T-helper 1 cell treated with Interleukin-12 subunit alpha and Interleukin-12 subunit beta and Interleukin-4 antibody, amounts not matched to agents 30 ng/mL and 1 ng/mL, for 36 hours (primary cell): ENCODE measurements at regions not wholly inside any gene's neighbourhood (a gene's known extent, or its start where the extent isn't known, plus 50 kb on each side); places are given as distances from the start of the nearest gene placed in this dataset.
"Not testable (repeated sequence)": the region's sequence is repeated elsewhere in the genome, so short reads cannot be mapped to it uniquely, and the experiment has no call there.

Experiments used
- intact Hi-C: fragments of 100-400 bp; cut with micrococcal nuclease; formaldehyde crosslinking; loops from one replicate; pipeline ENCODE4 v1.15.1; 2024

DNA sequence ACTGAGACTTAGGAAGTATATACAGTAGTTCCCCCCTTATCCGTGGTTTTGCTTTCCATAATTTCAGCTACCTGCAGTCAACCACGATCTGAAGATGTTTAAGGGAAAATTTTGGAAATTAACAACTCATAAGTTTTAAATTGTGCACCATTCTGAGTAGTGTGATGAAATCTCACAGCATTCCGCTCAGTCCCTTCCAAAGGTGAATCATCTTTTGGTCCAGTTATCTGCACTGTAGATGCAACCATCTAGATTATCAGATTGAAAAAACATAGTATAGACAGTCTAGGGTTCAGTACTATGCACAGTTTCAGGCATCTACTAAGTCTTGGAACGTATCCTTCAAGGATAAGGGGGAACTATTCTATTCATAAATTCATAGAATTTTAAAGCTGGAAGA, 109.0 kb downstream of the ANXA3 start:
- intact Hi-C loops: no loop called here

DNA sequence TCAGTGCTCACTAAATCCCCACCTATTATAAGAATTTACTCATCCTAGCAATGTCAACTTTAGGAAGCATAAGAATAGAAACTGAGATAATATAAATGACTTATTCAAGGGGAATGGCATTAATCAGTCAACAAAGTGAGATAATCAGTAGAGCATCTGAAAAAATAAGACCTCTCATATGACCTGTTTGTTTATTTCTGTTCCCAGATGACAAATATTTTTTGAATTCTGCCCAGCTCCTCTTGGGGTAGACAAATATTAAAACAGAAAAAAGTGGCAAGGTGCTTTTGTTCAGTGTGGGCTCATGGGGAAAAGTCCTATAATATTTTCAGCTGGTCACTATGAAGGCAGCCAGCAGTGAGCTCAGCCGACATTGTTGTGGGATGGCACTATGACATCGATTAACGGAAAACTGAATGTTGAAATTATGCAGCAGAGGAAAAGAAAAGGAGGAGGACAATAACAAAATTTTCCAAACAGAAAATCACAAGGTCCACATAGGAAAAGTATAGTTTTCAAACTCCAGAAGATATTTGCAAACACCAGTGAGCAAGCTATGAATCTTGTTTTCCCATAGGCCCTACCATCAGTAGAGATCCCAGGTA, 109.6 kb downstream of the ANXA3 start:
- intact Hi-C loops: no loop called here

DNA sequence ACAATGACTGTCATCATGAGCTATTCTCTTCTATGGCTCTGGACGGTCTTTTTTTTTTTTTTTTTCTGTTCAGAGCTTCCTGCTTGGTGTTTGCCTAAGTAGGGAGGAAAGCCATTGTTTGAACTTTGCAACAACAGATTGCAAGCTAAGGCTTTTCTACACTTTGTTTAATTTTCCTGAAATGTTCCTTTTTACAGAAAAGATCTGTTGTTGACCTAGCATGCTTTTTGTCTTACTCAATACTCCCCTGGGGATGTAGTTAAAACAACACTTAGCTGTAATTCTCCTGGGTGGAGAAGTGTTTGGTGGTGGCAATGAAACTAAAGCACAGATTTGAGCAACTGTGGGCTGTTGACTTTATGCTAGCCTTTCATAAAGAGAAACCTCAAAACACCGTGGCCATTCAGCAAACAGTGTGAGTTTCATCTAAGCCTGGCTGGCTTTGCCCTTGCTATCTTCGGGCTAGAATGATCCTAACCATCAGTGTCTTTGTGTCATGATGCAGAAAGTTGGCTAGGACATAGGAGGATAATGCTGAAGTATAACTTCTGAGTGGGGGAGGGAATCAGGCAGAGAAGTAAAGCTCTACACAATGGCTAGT, 110.5 kb downstream of the ANXA3 start:
- intact Hi-C loops: no loop called here

DNA sequence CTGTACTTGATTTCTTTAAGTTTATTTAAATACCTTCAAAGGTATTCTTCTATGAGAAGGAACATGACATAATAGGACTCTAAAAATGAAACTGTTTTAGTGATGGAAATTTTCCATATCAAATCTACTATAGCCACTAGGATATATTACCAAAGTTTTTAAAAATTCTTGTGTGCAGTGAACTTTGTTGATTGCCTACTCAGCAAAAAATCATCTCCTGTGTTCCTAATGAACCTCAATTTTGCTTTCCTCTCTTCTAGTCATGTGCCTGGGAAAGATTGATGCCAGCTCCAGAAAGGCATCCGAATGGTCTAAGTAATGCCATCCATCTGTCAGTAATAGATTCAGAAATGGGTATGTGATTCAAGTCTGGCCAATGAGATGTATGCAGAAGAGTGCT, 111.1 kb downstream of the ANXA3 start:
- intact Hi-C loops: no loop called here

DNA sequence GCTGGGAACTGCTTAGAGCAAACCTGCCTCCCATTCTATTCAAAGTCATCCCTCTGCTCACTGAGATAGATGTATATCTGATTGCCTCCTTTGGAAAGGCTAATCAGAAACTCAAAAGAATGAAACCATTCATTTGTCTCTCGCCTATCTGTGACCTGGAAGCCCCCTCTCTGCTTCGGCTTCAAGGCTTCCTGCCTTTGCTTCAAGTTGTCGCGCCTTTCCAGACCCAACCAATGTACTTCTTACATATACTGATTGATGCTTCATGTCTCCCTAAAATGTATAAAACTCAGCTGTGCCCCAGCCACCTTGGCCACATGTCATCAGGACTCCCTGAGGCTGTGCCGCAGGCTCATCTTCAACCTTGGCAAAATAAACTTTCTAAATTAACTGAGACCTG, 111.9 kb upstream of the BMP2K start:
- intact Hi-C loops: not testable (repeated sequence)

DNA sequence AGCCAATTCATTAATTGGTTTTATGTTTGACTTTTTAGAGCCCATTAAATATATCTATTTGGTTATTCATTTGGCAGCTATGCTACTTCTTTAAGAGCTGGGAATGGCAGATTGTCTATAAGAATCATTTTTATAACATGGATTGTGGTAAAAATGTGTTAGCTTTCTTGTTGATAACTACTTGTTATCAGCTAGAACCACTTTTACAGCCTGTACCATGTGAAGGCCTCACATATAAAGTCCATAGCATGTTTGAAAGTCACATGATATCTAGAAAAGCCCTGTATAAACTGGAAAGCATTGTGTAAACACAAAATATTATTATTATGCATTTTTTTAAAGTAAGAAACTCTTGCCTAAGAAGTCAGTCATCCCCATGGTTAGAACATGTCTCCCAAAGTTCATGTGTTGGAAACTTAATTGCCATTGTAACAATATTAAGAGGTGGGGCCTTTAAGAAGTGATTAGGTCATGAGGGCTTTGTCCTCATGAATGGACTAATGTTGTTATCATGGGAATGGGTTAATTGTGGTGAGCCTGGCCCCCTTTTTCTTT, 110.9 kb upstream of the BMP2K start:
- intact Hi-C loops: no loop called here

DNA sequence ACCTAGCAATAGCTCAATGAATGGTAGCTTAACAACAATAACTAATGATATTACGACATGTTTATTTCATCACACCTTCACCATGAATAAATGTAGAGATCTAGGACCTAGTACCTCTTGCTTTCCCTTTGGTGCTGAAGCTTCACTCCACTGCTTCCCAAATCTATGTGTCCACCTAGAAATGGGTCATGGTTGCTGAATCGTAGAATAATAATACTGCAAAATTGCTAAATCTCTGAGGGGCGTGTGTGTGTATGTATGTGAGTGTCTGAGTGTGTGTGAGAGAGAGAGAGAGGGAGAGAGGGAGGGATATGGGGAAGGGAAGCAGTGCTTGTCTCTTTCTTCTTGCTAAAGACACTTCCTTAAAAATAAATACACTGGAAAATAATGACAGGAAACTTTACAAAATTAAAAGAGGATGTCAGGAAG, 109.3 kb upstream of the BMP2K start:
- intact Hi-C loops: loop anchor here (1.0 kb wide), 1 partner anchor 9 kb away; no protein-coding TSS in a partner anchor

DNA sequence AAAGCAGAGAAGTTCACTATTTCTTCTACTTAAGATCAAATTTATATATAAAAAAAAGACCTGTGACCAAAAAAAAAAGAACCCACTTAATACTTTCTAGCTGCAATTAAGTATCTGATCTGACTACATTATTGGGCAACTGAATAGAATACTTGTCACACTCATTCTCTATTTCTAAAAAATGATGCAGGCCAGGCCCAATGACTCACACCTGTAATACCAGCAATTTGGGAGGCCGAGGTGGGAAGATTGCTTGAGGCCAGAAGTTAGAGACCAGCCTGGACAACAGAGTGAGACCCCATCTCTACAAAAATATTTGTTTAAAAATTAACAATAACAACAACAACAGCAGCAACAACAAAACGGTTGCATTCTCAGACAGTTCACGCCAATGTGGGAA, 108.8 kb upstream of the BMP2K start:
- intact Hi-C loops: loop anchor here (1.0 kb wide), 1 partner anchor 9 kb away; no protein-coding TSS in a partner anchor

DNA sequence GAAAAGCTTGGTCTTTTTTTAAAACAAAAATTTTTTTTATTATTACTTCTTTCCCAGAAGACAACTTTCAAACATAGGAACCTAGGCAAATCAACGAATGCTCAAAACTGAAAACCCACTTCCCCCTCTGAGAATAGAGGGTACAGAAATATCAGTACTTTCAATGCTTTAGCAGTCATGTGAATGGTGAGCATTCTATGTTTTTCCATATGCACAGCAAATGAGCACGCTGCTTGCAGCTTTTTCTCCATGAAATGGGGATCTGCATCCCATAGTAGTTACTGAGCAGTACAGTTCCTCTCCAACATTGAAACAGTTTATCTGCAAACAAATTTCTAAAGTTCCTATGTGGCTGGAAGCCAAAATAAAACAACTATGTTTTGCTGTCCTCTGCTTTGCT, 108.4 kb upstream of the BMP2K start:
- intact Hi-C loops: loop anchor here (1.0 kb wide), 1 partner anchor 9 kb away; no protein-coding TSS in a partner anchor

DNA sequence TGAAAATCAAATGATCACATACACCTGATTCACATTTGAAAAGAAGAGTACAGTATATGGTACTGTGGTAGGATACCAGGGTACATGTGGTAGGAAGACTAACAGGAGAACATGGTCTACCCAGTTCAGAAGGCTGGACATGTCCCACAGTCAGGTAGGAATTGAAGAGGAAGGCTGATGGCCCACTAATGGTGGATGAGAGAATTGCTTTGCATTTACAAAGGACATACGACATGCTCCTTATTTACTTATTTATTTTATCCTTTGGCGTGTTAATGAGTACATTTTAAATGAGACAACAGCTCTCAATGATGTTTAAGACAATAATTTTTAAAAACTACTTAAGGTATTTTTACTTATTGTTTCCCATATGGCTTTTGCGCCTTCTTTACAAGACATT, 106.7 kb upstream of the BMP2K start:
- intact Hi-C loops: no loop called here

DNA sequence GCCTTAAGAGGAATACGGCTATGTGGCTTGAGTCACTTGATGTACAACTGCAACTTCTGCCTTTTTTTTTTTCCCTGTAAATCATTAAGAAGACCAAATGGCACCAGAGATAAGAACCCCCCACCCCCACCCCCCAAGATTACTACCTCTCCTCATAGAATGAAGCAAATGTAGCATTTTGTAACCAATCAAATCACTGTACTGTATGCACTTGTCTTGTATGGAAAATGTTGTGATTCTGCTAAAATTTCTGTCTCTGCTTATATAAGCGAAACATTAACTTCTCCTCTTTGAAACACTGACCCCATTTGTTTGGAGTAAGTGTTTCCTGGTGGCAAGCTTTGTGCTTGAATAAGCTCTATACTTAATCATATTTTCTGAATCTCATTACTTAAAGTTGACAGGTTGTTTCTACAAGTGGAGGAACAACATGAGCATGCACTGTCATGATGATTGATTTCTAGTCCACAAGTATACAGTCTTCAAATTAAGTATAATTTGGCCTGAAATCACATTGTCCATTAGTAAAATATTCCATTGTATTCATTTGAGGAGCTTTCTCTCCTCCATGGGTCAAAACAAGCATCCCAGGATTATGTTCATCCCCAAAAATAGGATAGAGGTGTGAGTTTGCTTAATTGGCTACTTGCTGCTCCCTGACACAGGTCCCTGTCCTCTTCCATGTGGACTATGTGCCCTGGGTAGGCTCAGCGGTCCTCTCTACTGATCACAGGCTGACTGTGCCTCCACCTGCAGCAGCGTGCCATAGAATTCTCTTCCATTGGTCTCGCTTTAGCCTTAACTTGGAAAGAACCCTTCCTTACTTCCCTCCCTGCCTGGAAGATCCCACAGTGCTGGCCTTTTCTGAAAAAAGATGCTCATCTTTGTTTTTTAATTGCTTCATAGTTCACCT, 104.0 kb upstream of the BMP2K start:
- intact Hi-C loops: no loop called here

DNA sequence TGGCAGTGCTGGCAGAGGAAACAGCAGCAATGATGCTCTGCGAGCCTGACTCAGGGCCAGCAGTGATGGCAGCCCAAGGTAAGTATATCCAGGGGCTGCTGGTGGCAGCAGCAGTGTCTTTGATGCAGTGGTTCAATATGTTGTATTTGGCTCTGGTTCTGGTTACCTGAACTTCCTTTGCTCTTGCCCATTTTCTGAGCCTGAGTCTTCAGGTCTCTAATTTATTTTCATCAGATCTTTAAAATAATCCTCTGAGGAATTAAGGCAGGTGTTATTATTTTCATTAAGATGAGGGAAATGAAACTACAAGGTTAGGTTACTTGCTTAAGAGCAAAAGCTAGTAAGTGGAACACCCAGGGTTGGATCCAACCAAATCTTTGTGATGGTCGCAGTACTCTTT, 102.8 kb upstream of the BMP2K start:
- intact Hi-C loops: no loop called here

DNA sequence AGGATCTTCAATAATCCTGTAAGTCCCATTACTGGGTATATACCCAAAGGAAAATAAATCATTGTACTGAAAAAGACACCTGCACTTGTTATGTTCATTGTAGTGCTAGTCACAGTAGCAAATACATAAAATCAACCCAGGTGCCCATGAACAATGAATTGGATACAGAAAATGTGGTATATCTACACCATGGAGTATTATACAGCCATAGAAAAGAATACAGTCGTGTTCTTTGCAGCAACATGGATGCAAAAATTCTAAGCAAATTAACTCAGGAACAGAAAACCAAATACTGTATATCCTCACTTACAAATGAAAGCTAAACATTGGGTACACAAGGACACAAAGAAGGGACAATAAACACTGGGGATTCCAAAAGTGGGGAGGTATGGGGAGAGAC, 100.8 kb upstream of the BMP2K start:
- intact Hi-C loops: no loop called here

DNA sequence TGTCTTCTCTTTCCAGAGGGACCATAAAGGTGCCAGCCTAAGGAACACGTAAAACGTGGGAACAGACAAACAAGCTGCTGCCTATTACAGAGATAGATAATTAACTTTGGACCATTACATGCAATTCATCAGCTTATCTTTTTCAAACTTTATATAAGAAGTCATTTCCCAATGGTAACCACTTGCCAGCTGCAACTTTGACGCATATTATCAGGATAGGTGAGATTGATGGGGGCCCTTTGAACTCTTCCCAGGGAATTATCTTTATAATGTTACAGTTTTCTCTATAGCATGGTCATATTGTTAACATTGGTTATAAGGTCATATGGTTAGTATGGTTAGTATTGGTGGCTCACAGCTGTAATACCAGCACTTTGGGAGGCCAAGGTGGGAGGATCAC, 94.1 kb upstream of the BMP2K start:
- intact Hi-C loops: no loop called here

DNA sequence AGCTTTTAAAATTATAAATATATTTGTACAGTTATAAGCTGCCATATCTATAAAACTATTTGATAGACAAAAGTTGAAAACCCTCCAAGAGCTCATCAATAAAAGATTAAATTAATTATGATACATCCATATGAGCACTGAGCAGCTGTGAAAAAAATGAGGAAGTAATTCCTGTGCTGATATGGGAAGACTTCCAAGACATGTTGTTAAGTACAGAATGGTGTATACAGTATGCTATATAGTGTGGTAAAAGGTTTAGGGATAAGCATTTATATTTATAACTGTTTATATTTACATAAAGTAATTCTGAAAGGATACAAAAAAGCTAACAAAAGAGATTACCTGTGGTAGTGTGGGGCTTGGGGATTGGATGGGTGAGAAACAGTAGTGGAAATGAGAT, 92.8 kb upstream of the BMP2K start:
- intact Hi-C loops: no loop called here

DNA sequence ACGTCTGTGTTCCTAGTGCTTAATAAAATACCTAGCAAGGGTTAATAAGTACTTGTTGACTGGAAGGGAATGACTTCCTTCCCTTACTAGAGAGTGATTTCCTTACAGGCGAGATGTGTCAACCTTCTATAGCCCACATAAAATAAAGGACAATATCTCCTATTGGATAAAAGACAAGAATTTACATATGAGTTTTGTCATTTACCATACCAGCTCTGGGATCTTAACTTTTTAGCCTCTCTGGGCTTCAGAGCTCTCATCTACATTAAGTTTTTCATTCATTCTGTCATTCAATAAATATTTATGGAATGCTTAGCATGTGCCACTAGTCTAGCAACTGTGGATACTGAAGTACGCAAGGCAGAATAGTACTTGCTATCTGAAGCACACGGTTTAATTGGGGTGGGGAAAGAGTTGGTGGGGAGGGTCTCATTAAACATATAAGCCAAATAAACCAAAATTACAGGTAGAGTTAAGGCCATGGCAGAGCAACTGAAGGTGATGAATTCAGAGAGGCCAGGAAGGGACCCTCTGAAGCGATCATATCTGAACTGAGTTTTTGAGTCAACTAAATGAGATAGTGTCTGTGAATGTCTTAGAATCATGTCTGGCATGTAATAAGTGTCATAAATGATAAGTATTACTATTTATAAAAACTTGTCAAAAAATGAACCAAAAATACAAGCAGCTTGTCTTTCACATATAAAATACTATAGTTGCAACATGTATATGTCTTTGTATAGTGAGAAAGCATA, 91.6 kb upstream of the BMP2K start:
- intact Hi-C loops: no loop called here

DNA sequence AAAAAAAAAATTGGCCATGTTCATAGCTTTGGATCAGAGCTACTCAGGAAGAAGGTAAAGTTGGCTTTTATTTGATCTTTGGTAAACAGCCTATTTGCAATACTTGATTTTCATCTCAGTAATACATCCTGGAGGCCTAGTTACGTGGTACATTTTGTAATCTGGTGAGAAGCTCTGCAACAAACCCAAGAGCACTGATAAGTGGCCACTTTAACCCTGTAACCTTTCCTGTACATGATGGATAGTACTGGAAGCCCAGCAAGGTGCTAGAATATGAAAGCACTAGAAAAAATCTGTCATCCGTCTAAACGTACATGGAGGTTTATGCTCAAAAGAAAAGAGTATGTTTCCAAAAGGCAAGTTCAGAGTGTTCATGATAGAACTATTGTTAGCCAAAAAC, 88.3 kb upstream of the BMP2K start:
- intact Hi-C loops: no loop called here

DNA sequence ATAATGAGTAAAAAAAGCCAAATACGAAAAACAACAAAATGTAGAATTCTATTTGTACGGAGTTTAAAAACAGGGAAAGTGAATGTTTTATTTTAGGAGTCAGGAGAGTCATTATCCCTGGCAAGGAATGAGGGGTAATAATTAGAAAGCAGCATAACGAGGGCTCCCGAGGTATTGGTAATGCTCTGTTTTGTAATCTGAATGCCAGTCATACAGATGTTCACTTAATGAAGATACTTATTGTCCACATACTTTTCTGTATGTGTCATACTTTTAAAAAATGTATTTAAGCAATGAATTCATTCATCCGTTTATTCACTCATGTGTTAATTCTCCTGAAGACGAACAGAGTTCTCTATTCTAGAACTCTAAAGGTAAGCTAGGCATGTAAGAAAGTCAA, 87.8 kb upstream of the BMP2K start:
- intact Hi-C loops: no loop called here

DNA sequence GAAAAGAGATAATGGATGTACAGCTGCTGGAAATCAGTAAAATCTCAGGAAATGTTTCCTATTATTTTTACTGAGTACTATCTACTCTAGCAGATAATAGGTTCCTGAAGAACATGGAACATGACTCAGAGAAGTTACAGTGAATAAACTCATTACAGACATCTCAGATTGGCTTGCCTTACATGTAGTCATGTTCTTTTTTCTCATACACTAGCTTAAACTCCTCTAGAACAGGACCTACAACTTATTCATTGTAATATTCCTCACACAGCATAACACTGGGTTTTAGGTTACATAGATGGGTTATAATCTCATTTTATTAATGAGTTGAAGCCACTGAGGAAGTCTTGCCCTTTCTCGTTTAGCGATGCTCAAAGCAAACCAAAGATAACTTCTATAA, 86.9 kb upstream of the BMP2K start:
- intact Hi-C loops: no loop called here

DNA sequence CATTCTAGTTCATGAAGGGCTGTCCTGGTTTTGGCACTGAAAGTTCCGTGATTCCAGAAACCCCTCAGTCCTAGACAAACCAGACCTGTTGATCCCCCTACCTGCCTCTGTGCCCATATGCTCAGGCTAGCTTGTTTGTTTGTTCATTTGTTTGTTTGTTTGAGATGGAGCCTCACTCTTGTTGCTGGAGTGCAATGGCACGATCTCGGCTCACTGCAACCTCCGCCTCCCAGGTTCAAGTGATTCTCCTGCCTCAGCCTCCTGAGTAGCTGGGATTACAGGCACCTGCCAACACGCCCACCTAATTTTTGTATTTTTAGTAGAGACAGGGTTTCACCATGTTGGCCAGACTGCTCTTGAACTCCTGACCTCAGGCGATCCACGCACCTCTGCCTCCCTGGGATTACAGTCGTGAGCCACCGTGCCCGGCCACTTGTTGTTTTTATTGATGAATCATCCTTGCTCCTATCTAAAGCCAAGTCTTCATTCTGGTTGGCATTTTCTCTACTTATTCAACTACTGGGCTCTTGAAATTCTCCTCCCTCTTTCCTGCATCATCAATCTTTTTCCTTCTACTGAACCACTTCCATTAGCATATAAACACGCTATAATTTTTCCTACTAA, 86.3 kb upstream of the BMP2K start:
- intact Hi-C loops: no loop called here

DNA sequence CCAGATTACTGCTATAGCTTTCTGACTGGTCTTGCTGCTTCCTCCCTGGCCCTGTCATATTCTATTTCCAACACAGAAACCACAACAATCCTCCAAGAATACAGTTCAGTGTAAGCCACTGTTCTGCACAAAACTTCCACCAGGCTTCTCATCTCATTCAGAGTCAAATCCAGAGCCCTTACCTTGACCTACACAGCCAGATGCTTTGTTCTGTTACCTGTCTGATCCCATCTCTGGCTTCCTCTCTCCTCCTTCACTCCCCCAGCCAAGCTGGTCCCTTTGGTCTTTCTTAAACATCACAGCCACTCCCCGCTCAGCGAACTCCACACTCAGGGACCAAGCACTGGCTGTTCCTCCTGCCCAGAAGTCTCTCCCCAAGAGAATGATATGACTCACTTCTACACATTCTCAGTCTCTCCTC, 84.8 kb upstream of the BMP2K start:
- intact Hi-C loops: no loop called here
